ENCODE measurements at regions not wholly inside any gene's neighbourhood (a gene's known extent, or its start where the extent isn't known, plus 50 kb on each side); places are given as distances from the start of the nearest gene placed in this dataset.

GRCh38 chr3:14288833-14289451 is 110.3 kb downstream of the LSM3 start:
- TF ChIP-seq CTCF (IDR thresholded peaks at IDR 0.05; ENCODE audit: poor library complexity) (no peak), EZH2 (IDR thresholded peaks at IDR 0.05; ENCODE audit: borderline replicate concordance) (no peak)
